K562 (cell line): ENCODE measurements at regions not wholly inside any gene's neighbourhood (a gene's known extent, or its start where the extent isn't known, plus 50 kb on each side); places are given as distances from the start of the nearest gene placed in this dataset.

Source experiments
- BCLAF1 ChIP-seq, 2 experiments: fragments of 450-650 bp in 1 of 2; IDR thresholded peaks; 2 replicates each; pipeline ENCODE4 v1.6.1; 2011 to 2017; ENCODE audit warnings: low read depth in 2 of 2, antibody characterized with exemption in 1 of 2, borderline replicate concordance in 1 of 2, low read length in 1 of 2, mild to moderate bottlenecking in 1 of 2, mixed read lengths in 1 of 2; ENCODE audit not compliant: control insufficient read depth in 1 of 2
- HIVEP1 ChIP-seq: fragments of 250-450 bp; sonication (Bioruptor Pico); IDR thresholded peaks from 2 replicates; pipeline ENCODE4 v1.4.0; 2020; ENCODE audit warnings: mild to moderate bottlenecking
- HNRNPL ChIP-seq: fragments of 200-400 bp; formaldehyde crosslinking; IDR thresholded peaks from 2 replicates; pipeline ENCODE4 v1.6.1; 2017; ENCODE audit warnings: low read depth, mild to moderate bottlenecking, low read length
- IRF9 ChIP-seq: fragments of 450-650 bp; IDR thresholded peaks from 2 replicates; pipeline ENCODE4 v1.6.1; 2016; ENCODE audit warnings: missing biosample characterization, missing genetic modification characterization
- KAT8 ChIP-seq: fragments of 450-650 bp; IDR thresholded peaks from 2 replicates; pipeline ENCODE4 v1.6.1; 2016; ENCODE audit warnings: low read depth, mild to moderate bottlenecking
- SMAD4 ChIP-seq: fragments of 250-450 bp; sonication (Bioruptor Pico); conservative IDR thresholded peaks from 2 replicates; pipeline ENCODE4 v1.8.0; 2021; ENCODE audit warnings: inconsistent platforms, mild to moderate bottlenecking, moderate library complexity
- TAL1 ChIP-seq: fragments of 450-650 bp; IDR thresholded peaks from 2 replicates; pipeline ENCODE4 v1.6.1; 2016; ENCODE audit warnings: mild to moderate bottlenecking
- ZNF318 ChIP-seq, 2 experiments: fragments of 450-650 bp; IDR thresholded peaks; 2 replicates each; pipeline ENCODE4 v1.6.1; 2016; ENCODE audit warnings: mild to moderate bottlenecking in 2 of 2, borderline replicate concordance in 1 of 2, low read depth in 1 of 2, moderate library complexity in 1 of 2

- TF ChIP-seq BCLAF1 (IDR thresholded peaks at IDR 0.05; ENCODE audit: borderline replicate concordance in 1 of 2, control insufficient read depth in 1 of 2, low read depth in 2 of 2, low read length in 1 of 2) (no peak), HIVEP1 (CRISPR knock-in tag) (no peak), KAT8 (no peak), ZNF318 (IDR thresholded peaks at IDR 0.05; ENCODE audit: borderline replicate concordance in 1 of 2, low read depth in 1 of 2) (no peak), SMAD4 (CRISPR knock-in tag) (no peak), IRF9 (tag) (peak; percentile 87), TAL1 (no peak), HNRNPL (no peak)
- TF ChIP-seq, all 486 proteins: peak for 18
Observed at GRCh38 chr12:93127582-93128331, 198.7 kb upstream of the EEA1 start (continued).
